Tibial artery (tissue), 4 donors: ENCODE measurements at regions not wholly inside any gene's neighbourhood (a gene's known extent, or its start where the extent isn't known, plus 50 kb on each side); places are given as distances from the start of the nearest gene placed in this dataset.

Source experiments
- DNase-seq, 2 donors: peaks; one replicate each; pipeline ENCODE4 v3.0.0-alpha.2; 2019
- H3K27ac ChIP-seq, 2 donors: fragments of 200-600 bp; sonication (generic) in 1 of 2; 1 replicate in 1 of 2; 2 replicates in 1 of 2; pipeline ENCODE4 v1.5.1; 2018 to 2019; ENCODE audit warnings: mild to moderate bottlenecking in 1 of 2
- H3K27me3 ChIP-seq, 2 donors: fragments of 200-600 bp; sonication (generic) in 1 of 2; one replicate each; pipeline versions ENCODE4 v1.5.1 to v1.6.0; 2016 to 2019
- H3K36me3 ChIP-seq, 3 donors: fragments of 200-600 bp; sonication (generic) in 2 of 3; one replicate each; pipeline ENCODE4 v1.5.1; 2016 to 2019; ENCODE audit warnings: mild to moderate bottlenecking in 2 of 3
- H3K4me1 ChIP-seq, 4 donors: fragments of 200-600 bp; sonication (generic) in 2 of 4; 1 replicate in 3 of 4; 2 replicates in 1 of 4; pipeline ENCODE4 v1.5.1; 2016 to 2019
- H3K4me3 ChIP-seq, 2 donors: fragments of 200-600 bp; sonication (generic) in 1 of 2; 1 replicate in 1 of 2; 2 replicates in 1 of 2; pipeline ENCODE4 v1.5.1; 2018 to 2019; ENCODE audit warnings: mild to moderate bottlenecking in 2 of 2
- H3K9me3 ChIP-seq, 3 donors: fragments of 200-600 bp; sonication (generic) in 1 of 3; one replicate each; pipeline ENCODE4 v1.5.1; 2016 to 2019
- intact Hi-C: fragments of 100-400 bp; cut with DNase I; formaldehyde crosslinking; loops from one replicate; pipeline ENCODE4 v1.15.0; 2023; ENCODE audit warnings: low total_unique reads
- TF ChIP-seq, protein P1 (sequence below), 2 experiments: fragments of 200-600 bp in 1 of 2; fragments of 450-650 bp in 1 of 2; IDR thresholded peaks; one replicate each; pipeline ENCODE4 v1.5.1; 2017 to 2019; ENCODE audit warnings: antibody characterized with exemption in 2 of 2, mild to moderate bottlenecking in 1 of 2, moderate library complexity in 1 of 2

GRCh38 chr17:15133826-15134225 lies 131.3 kb downstream of the PMP22 start:
- no peaks in the 10 kb centered on the region for H3K4me1 ChIP-seq
- TF ChIP-seq, protein P1, sequence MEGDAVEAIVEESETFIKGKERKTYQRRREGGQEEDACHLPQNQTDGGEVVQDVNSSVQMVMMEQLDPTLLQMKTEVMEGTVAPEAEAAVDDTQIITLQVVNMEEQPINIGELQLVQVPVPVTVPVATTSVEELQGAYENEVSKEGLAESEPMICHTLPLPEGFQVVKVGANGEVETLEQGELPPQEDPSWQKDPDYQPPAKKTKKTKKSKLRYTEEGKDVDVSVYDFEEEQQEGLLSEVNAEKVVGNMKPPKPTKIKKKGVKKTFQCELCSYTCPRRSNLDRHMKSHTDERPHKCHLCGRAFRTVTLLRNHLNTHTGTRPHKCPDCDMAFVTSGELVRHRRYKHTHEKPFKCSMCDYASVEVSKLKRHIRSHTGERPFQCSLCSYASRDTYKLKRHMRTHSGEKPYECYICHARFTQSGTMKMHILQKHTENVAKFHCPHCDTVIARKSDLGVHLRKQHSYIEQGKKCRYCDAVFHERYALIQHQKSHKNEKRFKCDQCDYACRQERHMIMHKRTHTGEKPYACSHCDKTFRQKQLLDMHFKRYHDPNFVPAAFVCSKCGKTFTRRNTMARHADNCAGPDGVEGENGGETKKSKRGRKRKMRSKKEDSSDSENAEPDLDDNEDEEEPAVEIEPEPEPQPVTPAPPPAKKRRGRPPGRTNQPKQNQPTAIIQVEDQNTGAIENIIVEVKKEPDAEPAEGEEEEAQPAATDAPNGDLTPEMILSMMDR (IDR thresholded peaks at IDR 0.05) = no peak
- intact Hi-C loops = no loop called here
- H3K27ac ChIP-seq = no peak overlapping the region
- H3K4me3 ChIP-seq = no peak overlapping the region
- no peak for DNase-seq
- H3K9me3 ChIP-seq = no peaks in the 10 kb centered on the region
- H3K27me3 ChIP-seq = no peaks in the 10 kb centered on the region
- no peaks in the 10 kb centered on the region for H3K36me3 ChIP-seq

- Histone ChIP-seq H3K9me3 (no peaks in the 10 kb centered on the region), H3K4me3 (no peak overlapping the region), H3K36me3 (no peaks in the 10 kb centered on the region), H3K27me3 (no peaks in the 10 kb centered on the region), H3K4me1 (no peaks in the 10 kb centered on the region), H3K27ac (no peak overlapping the region)
- no peak for DNase-seq
- TF ChIP-seq, protein P1 (IDR thresholded peaks at IDR 0.05) = no peak
- intact Hi-C loops = no loop called here
These were observed 132.0 kb downstream of the PMP22 start for GRCh38 chr17:15133143-15133542.

GRCh38 chr17:15130426-15130825 lies 134.7 kb downstream of the PMP22 start:
- intact Hi-C loops = no loop called here
- H3K27ac ChIP-seq = no peak overlapping the region
- H3K9me3 ChIP-seq = no peaks in the 10 kb centered on the region
- H3K4me3 ChIP-seq = no peak overlapping the region
- no peak for DNase-seq
- no peaks in the 10 kb centered on the region for H3K27me3 ChIP-seq
- no peaks in the 10 kb centered on the region for H3K36me3 ChIP-seq
- TF ChIP-seq, protein P1 (IDR thresholded peaks at IDR 0.05) = no peak
- H3K4me1 ChIP-seq = no peaks in the 10 kb centered on the region

DNA sequence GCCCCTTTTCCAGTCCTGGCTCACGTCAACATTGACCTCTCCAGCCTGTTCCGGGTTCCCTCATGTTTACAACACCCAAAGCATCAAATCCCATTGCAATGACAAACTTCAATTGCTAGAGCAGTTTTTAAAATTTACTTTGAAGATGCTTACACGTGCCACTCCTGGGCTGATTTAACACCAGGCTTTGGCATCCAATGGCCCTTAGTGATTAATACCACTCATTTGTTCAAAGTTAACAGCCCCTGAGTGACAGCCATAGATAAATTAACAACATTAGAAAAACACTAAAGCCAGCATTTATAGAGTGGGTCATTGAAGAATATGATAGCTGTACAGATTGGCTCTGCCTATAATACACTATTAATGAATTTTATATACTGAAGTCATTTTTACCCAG lies 135.1 kb downstream of the PMP22 start:
- TF ChIP-seq, protein P1 (IDR thresholded peaks at IDR 0.05) = no peak
- no peaks in the 10 kb centered on the region for H3K4me1 ChIP-seq

DNA sequence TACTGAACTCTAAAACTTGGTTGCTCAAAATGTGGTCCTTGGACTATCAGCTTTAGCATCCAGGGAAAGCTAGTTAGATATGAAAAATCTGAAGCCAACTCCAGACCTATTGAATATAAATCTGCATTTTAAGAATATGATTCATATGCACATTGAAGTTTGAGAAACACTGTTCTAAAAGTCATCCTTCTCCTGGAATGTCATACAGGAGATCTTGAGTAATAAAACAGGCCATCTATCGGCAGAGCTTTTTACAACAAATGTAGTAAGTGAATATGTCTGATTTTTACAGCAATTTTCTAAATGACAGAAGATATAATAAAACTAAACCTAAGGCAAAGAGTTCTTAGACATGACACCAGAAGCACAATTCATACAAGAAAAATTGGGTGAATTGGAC lies 140.4 kb downstream of the PMP22 start:
- no peak for DNase-seq
- Histone ChIP-seq H3K27ac (no peak overlapping the region), H3K4me3 (no peak overlapping the region), H3K4me1 (no peaks in the 10 kb centered on the region), H3K9me3 (no peaks in the 10 kb centered on the region), H3K27me3 (no peaks in the 10 kb centered on the region), H3K36me3 (no peaks in the 10 kb centered on the region)
- TF ChIP-seq, protein P1 (IDR thresholded peaks at IDR 0.05) = no peak
- intact Hi-C loops = no loop called here

More for the DNA sequence above, 135.1 kb downstream of the PMP22 start:
- H3K27ac ChIP-seq = no peak overlapping the region
- no peak overlapping the region for H3K4me3 ChIP-seq
- DNase-seq = no peak
- no peaks in the 10 kb centered on the region for H3K27me3 ChIP-seq
- no peaks in the 10 kb centered on the region for H3K9me3 ChIP-seq
- H3K36me3 ChIP-seq = no peaks in the 10 kb centered on the region
- intact Hi-C loops = no loop called here

GRCh38 chr17:15124264-15124595 lies 140.9 kb downstream of the PMP22 start:
- intact Hi-C loops = no loop called here

More at GRCh38 chr17:15124264-15124595, 140.9 kb downstream of the PMP22 start:
- TF ChIP-seq, protein P1 (IDR thresholded peaks at IDR 0.05) = no peak
- Histone ChIP-seq H3K4me1 (no peaks in the 10 kb centered on the region), H3K27me3 (no peaks in the 10 kb centered on the region), H3K27ac (no peak overlapping the region), H3K9me3 (no peaks in the 10 kb centered on the region), H3K36me3 (no peaks in the 10 kb centered on the region), H3K4me3 (no peak overlapping the region)
- DNase-seq = no peak
